C4-2B (cell line): ENCODE measurements at regions not wholly inside any gene's neighbourhood (a gene's known extent, or its start where the extent isn't known, plus 50 kb on each side); places are given as distances from the start of the nearest gene placed in this dataset.
A peak's percentile ranks its signal among the peaks of the same experiment; 100 is the strongest.
"Not testable (repeated sequence)": the region's sequence is repeated elsewhere in the genome, so short reads cannot be mapped to it uniquely, and the experiment has no call there.

Source experiments
- H3K27ac ChIP-seq: fragments of 450-650 bp; 2 replicates; pipeline ENCODE4 v1.5.1; 2017
- CTCF ChIP-seq: fragments of 450-650 bp; conservative IDR thresholded peaks from 2 replicates; pipeline ENCODE4 v1.5.1; 2017; ENCODE audit warnings: mild to moderate bottlenecking
- ZFX ChIP-seq: fragments of 450-650 bp; IDR thresholded peaks from 2 replicates; pipeline ENCODE4 v1.6.1; 2017

DNA sequence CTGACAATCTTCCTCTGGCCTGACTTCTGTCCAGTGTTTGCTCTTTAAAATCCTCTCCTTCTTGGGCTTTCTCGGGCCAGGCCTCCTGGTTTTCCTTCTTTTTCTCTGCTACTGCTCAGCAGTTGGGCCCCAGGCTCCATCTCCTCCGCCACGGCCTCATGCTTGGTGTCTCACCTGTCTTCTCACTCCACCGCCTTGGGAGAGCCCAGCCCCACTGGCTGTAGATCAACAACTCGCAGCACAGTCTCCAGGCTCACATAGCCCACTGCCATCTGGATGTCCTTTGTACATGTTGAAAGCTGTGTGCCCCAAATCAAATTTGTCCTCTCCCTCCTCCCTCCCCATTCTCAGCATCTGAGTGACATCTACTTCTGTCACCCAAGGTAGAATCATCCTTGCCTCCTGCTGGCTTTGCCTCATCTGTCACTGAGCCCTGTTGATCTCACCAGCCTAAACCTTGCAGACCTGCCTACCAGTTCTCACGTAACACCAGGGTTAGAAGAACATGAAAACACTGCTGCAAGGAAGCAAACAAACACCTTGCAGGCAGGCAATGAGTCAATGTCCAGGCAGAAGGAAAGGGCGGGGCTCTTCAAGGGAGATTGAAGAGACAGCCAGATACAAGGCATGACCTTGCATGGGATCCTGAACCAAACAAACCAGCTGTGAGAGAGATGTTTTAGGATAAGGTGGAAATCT lies 103.2 kb upstream of the SMURF2 start:
- no peak for TF ChIP-seq CTCF
- TF ChIP-seq ZFX = no peak
- no peak overlapping the region for H3K27ac ChIP-seq

DNA sequence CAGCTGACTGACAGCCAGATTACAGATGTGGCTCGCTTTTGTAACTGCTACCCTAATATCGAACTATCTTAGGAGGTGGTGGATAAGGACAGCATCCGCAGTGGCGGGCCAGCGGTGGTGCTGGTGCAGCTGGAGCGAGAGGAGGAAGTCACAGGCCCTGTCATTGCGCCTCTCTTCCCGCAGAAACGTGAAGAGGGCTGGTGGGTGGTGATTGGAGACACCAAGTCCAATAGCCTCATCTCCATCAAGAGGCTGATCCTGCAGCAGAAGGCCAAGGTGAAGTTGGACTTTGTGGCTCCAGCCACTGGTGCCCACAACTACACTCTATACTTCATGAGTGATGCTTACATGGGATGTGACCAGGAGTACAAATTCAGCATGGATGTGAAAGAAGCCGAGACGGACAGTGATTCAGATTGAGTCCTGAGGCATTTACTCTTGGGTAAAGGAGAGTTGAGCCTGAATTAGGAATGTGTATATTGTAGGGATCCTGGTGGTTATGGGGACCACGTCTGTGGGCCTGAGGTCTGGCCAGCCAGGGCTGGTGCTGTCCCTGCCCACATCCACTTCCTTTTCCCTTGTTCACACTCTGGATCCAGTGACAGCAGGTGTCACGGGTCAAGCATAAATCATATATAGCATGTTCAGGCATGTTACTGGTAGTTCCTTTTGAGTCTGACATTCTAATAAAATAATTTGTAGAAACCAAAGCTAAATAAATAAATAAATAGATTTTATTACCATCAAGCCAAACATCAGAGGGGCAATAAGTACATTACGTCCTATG lies 89.0 kb upstream of the SMURF2 start:
- peak overlapping the region; percentile 53 for H3K27ac ChIP-seq
- TF ChIP-seq ZFX (no peak), CTCF (no peak)

- peak overlapping the region; percentile 53 for H3K27ac ChIP-seq
- TF ChIP-seq ZFX (no peak), CTCF (no peak)
Observed at GRCh38 chr17:64750478-64750877, 88.4 kb upstream of the SMURF2 start.

- no peak overlapping the region for H3K27ac ChIP-seq
- TF ChIP-seq CTCF (no peak), ZFX (no peak)
Observed at GRCh38 chr17:64749306-64749705, 87.2 kb upstream of the SMURF2 start.

DNA sequence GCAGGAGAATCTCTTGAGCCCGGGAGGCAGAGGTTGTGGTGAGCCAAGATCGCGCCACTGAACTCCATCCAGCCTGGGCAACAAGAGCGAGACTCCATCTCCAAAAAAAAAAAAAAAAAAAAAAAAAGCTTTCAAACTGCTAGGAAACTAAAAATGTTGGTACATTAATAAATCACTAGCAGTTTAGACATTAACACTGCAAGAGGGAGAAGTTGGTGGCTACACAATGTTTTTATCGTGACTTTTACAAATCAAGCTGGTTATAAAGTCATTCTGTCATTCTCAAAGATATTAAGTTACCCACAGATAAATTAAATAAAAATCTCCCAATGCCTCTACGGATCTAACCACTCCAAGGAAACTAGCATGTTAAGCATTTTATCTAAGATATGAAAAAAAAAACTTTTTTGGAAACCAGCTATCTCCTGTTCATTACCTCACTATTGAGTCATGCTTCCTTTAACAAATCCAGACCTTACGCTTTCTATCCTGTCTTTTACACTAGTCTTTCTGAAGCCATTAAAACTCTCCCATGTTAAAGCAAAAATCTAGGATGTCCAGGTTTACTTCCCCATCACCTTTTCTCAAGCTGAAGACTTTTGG lies 85.9 kb upstream of the SMURF2 start:
- TF ChIP-seq ZFX = no peak
- H3K27ac ChIP-seq = no peak overlapping the region

GRCh38 chr17:64742326-64742725 lies 80.2 kb upstream of the SMURF2 start:
- H3K27ac ChIP-seq = no peak overlapping the region
- TF ChIP-seq CTCF (no peak), ZFX (no peak)

GRCh38 chr17:64741916-64742315 lies 79.8 kb upstream of the SMURF2 start:
- H3K27ac ChIP-seq = not testable (repeated sequence)

- TF ChIP-seq ZFX (no peak), CTCF (no peak)
- no peak overlapping the region for H3K27ac ChIP-seq
Observed at GRCh38 chr17:64741038-64741641, 79.0 kb upstream of the SMURF2 start.
